ENCODE measurements at regions not wholly inside any gene's neighbourhood (a gene's known extent, or its start where the extent isn't known, plus 50 kb on each side); places are given as distances from the start of the nearest gene placed in this dataset.

GRCh38 chr14:104252256-104253215, 114.1 kb downstream of the KIF26A start:
- 83 to 90% (median 87%) methylated on average over 18 to 22 of the region's 22 CpGs for WGBS, 4 donors
- peak in 2 of 7 donors; percentile 12 to 36 for DNase-seq
- no peaks in the 10 kb centered on the region for H3K4me1 ChIP-seq (replicated peaks in 1 of 2)
- H3K4me3 ChIP-seq, result no peak overlapping the region
- no peaks in the 10 kb centered on the region for H3K9me3 ChIP-seq (replicated peaks in 1 of 3)
- intact Hi-C loops (cut with DNase I), result no loop called here
- no peaks in the 10 kb centered on the region for H3K36me3 ChIP-seq (replicated peaks in 1 of 2)
- H3K27me3 ChIP-seq, result no peaks in the 10 kb centered on the region
- TF ChIP-seq POLR2A (IDR thresholded peaks at IDR 0.05) (no peak), CTCF (IDR thresholded peaks at IDR 0.05) (no peak)
- H3K27ac ChIP-seq, result no peak overlapping the region

- peak in 1 of 7 donors; percentile 16 for DNase-seq
- intact Hi-C loops (cut with DNase I), result no loop called here
- no peaks in the 10 kb centered on the region for H3K4me1 ChIP-seq (replicated peaks in 1 of 2)
- no peak overlapping the region for H3K27ac ChIP-seq
- no peaks in the 10 kb centered on the region for H3K27me3 ChIP-seq
- H3K36me3 ChIP-seq (replicated peaks in 1 of 2), result no peaks in the 10 kb centered on the region
- no peak overlapping the region for H3K4me3 ChIP-seq
- no peaks in the 10 kb centered on the region for H3K9me3 ChIP-seq (replicated peaks in 1 of 3)
- 80 to 91% (median 83%) methylated on average over 7 to 19 of the region's 19 CpGs for WGBS, 4 donors
- TF ChIP-seq POLR2A (IDR thresholded peaks at IDR 0.05) (no peak), CTCF (IDR thresholded peaks at IDR 0.05) (no peak)
Measured at GRCh38 chr14:104253223-104253822, 114.9 kb downstream of the KIF26A start.

GRCh38 chr14:104253901-104254353, 115.5 kb downstream of the KIF26A start:
- WGBS, 4 donors, result 79 to 91% (median 84%) methylated on average over 11 to 16 of the region's 16 CpGs
- no peaks in the 10 kb centered on the region for H3K9me3 ChIP-seq (replicated peaks in 1 of 3)
- TF ChIP-seq CTCF (IDR thresholded peaks at IDR 0.05) (no peak), POLR2A (IDR thresholded peaks at IDR 0.05) (no peak)
- no peak overlapping the region for H3K27ac ChIP-seq
- intact Hi-C loops (cut with DNase I), result no loop called here
- DNase-seq, result peak in 1 of 7 donors; percentile 12
- H3K36me3 ChIP-seq (replicated peaks in 1 of 2), result no peaks in the 10 kb centered on the region
- H3K4me1 ChIP-seq (replicated peaks in 1 of 2), result no peaks in the 10 kb centered on the region
- no peak overlapping the region for H3K4me3 ChIP-seq
- H3K27me3 ChIP-seq, result no peaks in the 10 kb centered on the region

GRCh38 chr14:104254735-104255400, 116.5 kb downstream of the KIF26A start:
- DNase-seq, result peak in 1 of 7 donors; percentile 2
- intact Hi-C loops (cut with DNase I), result no loop called here
- Histone ChIP-seq H3K4me3 (no peak overlapping the region), H3K27me3 (no peaks in the 10 kb centered on the region), H3K27ac (no peak overlapping the region), H3K4me1 (replicated peaks in 1 of 2) (no peaks in the 10 kb centered on the region), H3K9me3 (replicated peaks in 1 of 3) (no peaks in the 10 kb centered on the region), H3K36me3 (replicated peaks in 1 of 2) (no peaks in the 10 kb centered on the region)
- TF ChIP-seq POLR2A (IDR thresholded peaks at IDR 0.05) (no peak), CTCF (IDR thresholded peaks at IDR 0.05) (no peak)
- WGBS, 4 donors, result 51 to 62% (median 58%) methylated on average over 9 to 13 of the region's 13 CpGs

Measured in adrenal gland (tissue), 9 donors.